RPMI7951 (cell line): ENCODE measurements at regions not wholly inside any gene's neighbourhood (a gene's known extent, or its start where the extent isn't known, plus 50 kb on each side); places are given as distances from the start of the nearest gene placed in this dataset.
A peak's percentile ranks its signal among the peaks of the same experiment; 100 is the strongest.
"Not testable (repeated sequence)": the region's sequence is repeated elsewhere in the genome, so short reads cannot be mapped to it uniquely, and the experiment has no call there.

Experiments
- DNase-seq: peaks from one replicate; pipeline ENCODE4 v3.0.0-alpha.2; 2012; ENCODE audit warnings: low read depth

- DNase-seq = not testable (repeated sequence)
Measured at GRCh38 chr2:132220589-132220988, 58.8 kb upstream of the ANKRD30BL start.

- not testable (repeated sequence) for DNase-seq
Measured at GRCh38 chr2:132221886-132222285, 60.1 kb upstream of the ANKRD30BL start.

GRCh38 chr2:132252191-132252893 is 90.6 kb upstream of the ANKRD30BL start:
- no peak for DNase-seq

GRCh38 chr2:132252894-132253264 is 91.1 kb upstream of the ANKRD30BL start:
- DNase-seq = no peak

GRCh38 chr2:132253496-132254305 is 91.9 kb upstream of the ANKRD30BL start:
- no peak for DNase-seq

- not testable (repeated sequence) for DNase-seq
Measured at GRCh38 chr2:132254306-132254919, 92.7 kb upstream of the ANKRD30BL start.

- DNase-seq = no peak
Measured at GRCh38 chr2:132255714-132256113, 94.0 kb upstream of the ANKRD30BL start.

GRCh38 chr2:132256251-132256902 is 94.6 kb upstream of the ANKRD30BL start:
- DNase-seq = no peak

- DNase-seq = not testable (repeated sequence)
Measured at GRCh38 chr2:132256903-132257300, 95.2 kb upstream of the ANKRD30BL start.

- DNase-seq = not testable (repeated sequence)
Measured at GRCh38 chr2:132257301-132258171, 95.8 kb upstream of the ANKRD30BL start.

- not testable (repeated sequence) for DNase-seq
Measured at GRCh38 chr2:132259276-132259675, 97.5 kb upstream of the ANKRD30BL start.

GRCh38 chr2:132265595-132265994 is 103.8 kb upstream of the ANKRD30BL start:
- DNase-seq = not testable (repeated sequence)

GRCh38 chr2:132267105-132267497 is 105.3 kb upstream of the ANKRD30BL start:
- DNase-seq = no peak

GRCh38 chr2:132267498-132268283 is 105.9 kb upstream of the ANKRD30BL start:
- peak; percentile 75 for DNase-seq

- DNase-seq = peak; percentile 85
Measured at GRCh38 chr2:132268284-132268976, 106.7 kb upstream of the ANKRD30BL start.

GRCh38 chr2:132268977-132269523 is 107.3 kb upstream of the ANKRD30BL start:
- no peak for DNase-seq

GRCh38 chr2:132270255-132270654 is 108.5 kb upstream of the ANKRD30BL start:
- DNase-seq = no peak

GRCh38 chr2:132270981-132271546 is 109.3 kb upstream of the ANKRD30BL start:
- DNase-seq = no peak

- not testable (repeated sequence) for DNase-seq
Measured at GRCh38 chr2:132271794-132272193, 110.0 kb upstream of the ANKRD30BL start.
